Testis (tissue), 2 donors: ENCODE measurements at regions not wholly inside any gene's neighbourhood (a gene's known extent, or its start where the extent isn't known, plus 50 kb on each side); places are given as distances from the start of the nearest gene placed in this dataset.

Experiments used
- POLR2A ChIP-seq: fragments of 450-650 bp; IDR thresholded peaks from one replicate; pipeline ENCODE4 v1.6.1; 2017; ENCODE audit warnings: antibody characterized with exemption, mild to moderate bottlenecking, moderate library complexity
- TF ChIP-seq, protein P1 (sequence below), 3 experiments: fragments of 450-650 bp in 2 of 3; fragments of 200-600 bp in 1 of 3; sonication (generic) in 1 of 3; IDR thresholded peaks; one replicate each; pipeline ENCODE4 v1.5.1; 2016 to 2019; ENCODE audit warnings: antibody characterized with exemption in 3 of 3, mild to moderate bottlenecking in 2 of 3, moderate library complexity in 1 of 3

DNA sequence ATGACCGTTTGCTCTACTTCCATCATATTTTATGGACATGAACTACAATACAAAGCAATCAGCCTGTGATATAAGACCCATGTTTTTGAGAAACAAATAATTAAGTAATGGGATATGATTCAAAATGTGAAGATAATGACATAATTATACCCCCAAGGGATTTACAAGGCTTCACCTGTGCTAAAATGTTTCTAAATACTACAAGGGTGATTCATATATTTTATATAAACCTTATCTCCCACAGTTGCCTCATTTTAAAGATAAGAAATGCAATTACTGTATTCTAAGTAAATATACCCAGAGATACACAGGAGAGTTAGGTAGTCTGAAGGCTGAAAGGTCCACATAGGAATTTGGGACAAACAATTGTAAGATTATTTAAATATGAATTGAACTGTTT, 662.0 kb upstream of the CHD1 start:
- TF ChIP-seq POLR2A = no peak
- TF ChIP-seq, protein P1, sequence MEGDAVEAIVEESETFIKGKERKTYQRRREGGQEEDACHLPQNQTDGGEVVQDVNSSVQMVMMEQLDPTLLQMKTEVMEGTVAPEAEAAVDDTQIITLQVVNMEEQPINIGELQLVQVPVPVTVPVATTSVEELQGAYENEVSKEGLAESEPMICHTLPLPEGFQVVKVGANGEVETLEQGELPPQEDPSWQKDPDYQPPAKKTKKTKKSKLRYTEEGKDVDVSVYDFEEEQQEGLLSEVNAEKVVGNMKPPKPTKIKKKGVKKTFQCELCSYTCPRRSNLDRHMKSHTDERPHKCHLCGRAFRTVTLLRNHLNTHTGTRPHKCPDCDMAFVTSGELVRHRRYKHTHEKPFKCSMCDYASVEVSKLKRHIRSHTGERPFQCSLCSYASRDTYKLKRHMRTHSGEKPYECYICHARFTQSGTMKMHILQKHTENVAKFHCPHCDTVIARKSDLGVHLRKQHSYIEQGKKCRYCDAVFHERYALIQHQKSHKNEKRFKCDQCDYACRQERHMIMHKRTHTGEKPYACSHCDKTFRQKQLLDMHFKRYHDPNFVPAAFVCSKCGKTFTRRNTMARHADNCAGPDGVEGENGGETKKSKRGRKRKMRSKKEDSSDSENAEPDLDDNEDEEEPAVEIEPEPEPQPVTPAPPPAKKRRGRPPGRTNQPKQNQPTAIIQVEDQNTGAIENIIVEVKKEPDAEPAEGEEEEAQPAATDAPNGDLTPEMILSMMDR (IDR thresholded peaks at IDR 0.05) = no peak
